ENCODE measurements at regions not wholly inside any gene's neighbourhood (a gene's known extent, or its start where the extent isn't known, plus 50 kb on each side); places are given as distances from the start of the nearest gene placed in this dataset.

DNA sequence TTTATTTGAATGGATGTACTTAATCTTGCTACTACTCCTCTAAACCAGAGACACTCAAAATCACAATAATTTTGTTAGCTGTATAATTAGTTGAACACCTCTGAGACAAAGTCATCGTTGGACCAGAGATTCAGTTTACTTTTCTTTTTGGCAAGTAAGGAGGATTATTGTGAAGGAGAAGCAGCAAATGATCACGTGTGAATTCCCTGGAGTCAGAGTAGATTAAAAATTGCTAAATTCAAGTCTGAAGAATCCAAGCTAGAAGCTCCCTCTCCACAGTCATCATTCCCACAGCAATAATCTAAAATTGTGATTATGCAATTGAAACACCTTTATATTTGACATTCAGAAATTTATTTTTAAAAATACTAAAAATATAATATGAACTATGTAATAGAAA is 484.4 kb downstream of the CMPK2 start:
- no peak for DNase-seq (ENCODE audit: low read depth)
- no peak overlapping the region for H3K4me3 ChIP-seq (ENCODE audit: low read depth, low read length)
- TF ChIP-seq, protein P1, sequence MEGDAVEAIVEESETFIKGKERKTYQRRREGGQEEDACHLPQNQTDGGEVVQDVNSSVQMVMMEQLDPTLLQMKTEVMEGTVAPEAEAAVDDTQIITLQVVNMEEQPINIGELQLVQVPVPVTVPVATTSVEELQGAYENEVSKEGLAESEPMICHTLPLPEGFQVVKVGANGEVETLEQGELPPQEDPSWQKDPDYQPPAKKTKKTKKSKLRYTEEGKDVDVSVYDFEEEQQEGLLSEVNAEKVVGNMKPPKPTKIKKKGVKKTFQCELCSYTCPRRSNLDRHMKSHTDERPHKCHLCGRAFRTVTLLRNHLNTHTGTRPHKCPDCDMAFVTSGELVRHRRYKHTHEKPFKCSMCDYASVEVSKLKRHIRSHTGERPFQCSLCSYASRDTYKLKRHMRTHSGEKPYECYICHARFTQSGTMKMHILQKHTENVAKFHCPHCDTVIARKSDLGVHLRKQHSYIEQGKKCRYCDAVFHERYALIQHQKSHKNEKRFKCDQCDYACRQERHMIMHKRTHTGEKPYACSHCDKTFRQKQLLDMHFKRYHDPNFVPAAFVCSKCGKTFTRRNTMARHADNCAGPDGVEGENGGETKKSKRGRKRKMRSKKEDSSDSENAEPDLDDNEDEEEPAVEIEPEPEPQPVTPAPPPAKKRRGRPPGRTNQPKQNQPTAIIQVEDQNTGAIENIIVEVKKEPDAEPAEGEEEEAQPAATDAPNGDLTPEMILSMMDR (IDR thresholded peaks at IDR 0.05; ENCODE audit: low read depth, low read length, missing control alignments): no peak

DNA sequence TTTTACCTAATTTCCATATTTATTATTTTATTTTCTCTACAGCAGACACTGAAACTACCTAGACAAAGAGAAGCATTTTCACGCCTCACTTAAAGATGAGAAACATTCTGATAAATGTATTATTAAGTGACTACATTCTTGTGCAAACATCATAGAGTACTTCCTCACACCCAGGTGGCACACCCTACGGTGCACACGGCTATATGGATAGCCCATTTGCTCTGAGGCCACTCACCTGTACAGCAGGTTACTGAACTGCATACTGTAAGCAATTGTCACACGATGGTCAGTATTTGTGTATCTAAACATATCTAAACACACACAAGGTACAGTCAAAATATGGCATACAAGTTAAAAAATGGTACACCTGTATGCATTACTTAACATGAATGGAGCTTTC is 481.4 kb downstream of the CMPK2 start:
- no peak for DNase-seq (ENCODE audit: low read depth)
- H3K4me3 ChIP-seq (ENCODE audit: low read depth, low read length): no peak overlapping the region
- TF ChIP-seq, protein P1 (IDR thresholded peaks at IDR 0.05; ENCODE audit: low read depth, low read length, missing control alignments): no peak

DNA sequence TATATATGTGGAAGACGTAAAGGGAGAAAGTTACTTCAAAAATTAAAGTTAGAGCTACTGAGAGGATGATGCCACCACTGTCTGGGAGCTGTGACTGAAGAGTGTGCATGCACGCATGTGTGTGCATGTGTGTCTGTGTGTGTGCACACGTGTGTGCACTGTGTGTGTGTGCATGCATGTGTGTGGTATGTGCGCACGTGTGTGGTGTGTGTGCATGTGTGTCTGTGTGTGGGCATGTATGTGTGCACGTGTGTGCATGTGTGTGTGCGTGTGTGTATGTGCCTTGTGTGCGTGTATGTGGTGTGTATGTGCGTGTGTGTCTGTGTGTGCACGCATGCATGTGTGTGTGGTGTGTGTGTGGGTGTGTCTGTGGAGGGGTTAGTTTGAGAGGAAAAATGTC is 473.4 kb downstream of the CMPK2 start:
- no peak overlapping the region for H3K4me3 ChIP-seq (ENCODE audit: low read depth, low read length)
- TF ChIP-seq, protein P1 (IDR thresholded peaks at IDR 0.05; ENCODE audit: low read depth, low read length, missing control alignments): no peak

DNA sequence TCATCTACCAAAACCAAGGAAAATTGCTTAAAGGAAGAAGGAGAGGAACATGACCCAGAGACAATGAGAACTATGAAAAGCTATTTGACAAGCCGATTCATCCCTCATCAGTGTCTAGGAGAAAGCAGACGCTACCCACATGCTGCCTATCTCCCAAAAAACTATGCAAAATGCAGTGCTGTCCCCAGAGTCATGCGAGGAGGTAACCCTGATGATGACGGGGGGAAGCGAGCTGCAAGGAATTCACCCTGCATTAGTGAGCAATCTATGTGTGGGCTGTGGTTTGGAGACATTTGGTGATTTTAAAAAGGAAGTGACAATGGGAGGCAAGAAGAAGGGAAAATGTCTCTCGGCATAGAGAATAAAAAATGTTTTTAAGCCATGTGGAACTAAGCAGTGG is 472.7 kb downstream of the CMPK2 start:
- peak; percentile 5 for DNase-seq (ENCODE audit: low read depth)
- no peak overlapping the region for H3K4me3 ChIP-seq (ENCODE audit: low read depth, low read length)
- TF ChIP-seq, protein P1 (IDR thresholded peaks at IDR 0.05; ENCODE audit: low read depth, low read length, missing control alignments): no peak

More for the DNA sequence above, 473.4 kb downstream of the CMPK2 start:
- DNase-seq (ENCODE audit: low read depth): no peak

DNA sequence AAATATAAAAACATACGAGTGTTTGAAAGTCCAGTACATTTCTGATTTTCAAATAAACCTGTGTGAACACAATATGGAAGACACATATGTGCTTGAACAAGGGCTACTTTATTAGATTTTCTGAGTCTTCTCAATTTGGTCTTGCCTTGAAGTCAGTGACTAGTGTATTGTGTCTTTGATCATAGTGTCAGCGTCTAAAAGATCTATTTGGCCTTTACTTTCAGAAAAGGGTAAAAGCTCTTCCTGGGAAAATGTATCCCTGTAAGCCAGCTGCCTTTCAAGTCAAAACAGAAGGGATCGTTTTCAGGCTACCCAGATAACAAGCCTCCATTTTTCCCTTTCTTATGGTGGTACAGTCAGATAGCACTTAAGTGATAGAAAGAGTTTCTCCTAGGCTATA is 471.9 kb downstream of the CMPK2 start:
- DNase-seq (ENCODE audit: low read depth): no peak
- H3K4me3 ChIP-seq (ENCODE audit: low read depth, low read length): no peak overlapping the region
- TF ChIP-seq, protein P1 (IDR thresholded peaks at IDR 0.05; ENCODE audit: low read depth, low read length, missing control alignments): no peak

DNA sequence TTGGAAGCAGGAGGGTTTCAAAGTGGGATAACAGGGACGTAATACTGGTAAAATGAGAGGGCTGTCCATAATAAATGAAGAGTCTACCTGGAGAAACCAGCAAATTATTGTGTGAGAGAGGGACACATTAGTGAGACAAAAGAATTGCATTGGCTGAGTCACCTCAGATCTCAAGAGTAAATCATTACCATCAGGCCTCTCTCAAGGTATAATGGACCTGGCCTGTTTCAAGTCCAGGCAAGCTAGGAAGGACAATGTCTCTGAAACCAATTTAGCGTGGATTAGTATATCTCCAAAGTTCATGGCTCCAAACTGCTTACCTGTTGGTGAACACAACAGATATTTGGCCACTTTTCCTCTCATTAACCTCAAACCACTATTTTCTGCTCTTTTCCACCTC is 471.4 kb downstream of the CMPK2 start:
- H3K4me3 ChIP-seq (ENCODE audit: low read depth, low read length): no peak overlapping the region
- TF ChIP-seq, protein P1 (IDR thresholded peaks at IDR 0.05; ENCODE audit: low read depth, low read length, missing control alignments): no peak
- no peak for DNase-seq (ENCODE audit: low read depth)

DNA sequence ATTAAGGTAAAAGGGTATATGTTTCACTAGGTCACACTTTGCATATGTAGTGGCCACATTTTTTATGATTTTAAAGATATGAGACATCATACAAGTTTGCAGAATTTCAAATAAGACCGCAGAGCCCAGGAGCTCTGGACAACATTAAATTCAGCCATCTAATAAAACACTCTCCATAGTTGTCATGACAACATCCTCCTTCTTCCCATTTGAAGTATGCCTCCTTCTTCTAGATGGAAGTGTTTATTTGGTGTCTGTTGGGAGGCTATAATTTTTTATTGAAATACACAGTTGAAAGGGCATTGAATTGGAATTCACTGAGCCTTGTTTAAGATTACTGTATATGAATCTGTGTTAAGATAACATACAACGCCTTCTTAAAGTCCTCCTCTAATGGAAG is 467.3 kb downstream of the CMPK2 start:
- TF ChIP-seq, protein P1 (IDR thresholded peaks at IDR 0.05; ENCODE audit: low read depth, low read length, missing control alignments): no peak
- H3K4me3 ChIP-seq (ENCODE audit: low read depth, low read length): no peak overlapping the region
- DNase-seq (ENCODE audit: low read depth): no peak

All from GM12864 (cell line).